Osteoblast (primary cell): ENCODE measurements at regions not wholly inside any gene's neighbourhood (a gene's known extent, or its start where the extent isn't known, plus 50 kb on each side); places are given as distances from the start of the nearest gene placed in this dataset.

Source experiments
- DNase-seq: peaks from one replicate; pipeline ENCODE4 v3.0.0; 2011; ENCODE audit warnings: low spot score, mixed read lengths; ENCODE audit not compliant: insufficient read length; ENCODE audit errors: missing footprints
- H2AFZ ChIP-seq: 2 replicates; pipeline ENCODE4 v1.6.0; 2011; ENCODE audit warnings: mild to moderate bottlenecking, low read length
- H3K27ac ChIP-seq: 2 replicates; pipeline ENCODE4 v1.5.1; 2011; ENCODE audit warnings: mild to moderate bottlenecking, low read depth, low read length, moderate library complexity
- H3K27me3 ChIP-seq: 2 replicates; pipeline ENCODE4 v1.6.0; 2012; ENCODE audit warnings: mild to moderate bottlenecking, control low read depth, inconsistent platforms, low read length, moderate library complexity; ENCODE audit not compliant: insufficient read depth
- H3K36me3 ChIP-seq: 2 replicates; pipeline ENCODE4 v1.5.1; 2011; ENCODE audit warnings: mild to moderate bottlenecking, low read length, control low read depth, moderate library complexity; ENCODE audit not compliant: insufficient read depth
- H3K4me1 ChIP-seq: 2 replicates; pipeline ENCODE4 v1.5.1; 2011; ENCODE audit warnings: mild to moderate bottlenecking, low read length, control low read depth, moderate library complexity; ENCODE audit not compliant: insufficient read depth
- H3K4me2 ChIP-seq: 2 replicates; pipeline ENCODE4 v1.6.0; 2011; ENCODE audit warnings: mild to moderate bottlenecking, low read length; ENCODE audit not compliant: insufficient read depth
- H3K4me3 ChIP-seq: fragments of 200-600 bp; sonication (generic); 3 replicates; pipeline ENCODE4 v1.5.1; 2012; ENCODE audit warnings: mild to moderate bottlenecking, low read length, inconsistent platforms; ENCODE audit not compliant: insufficient read depth
- H3K79me2 ChIP-seq: 2 replicates; pipeline ENCODE4 v1.6.0; 2012; ENCODE audit warnings: mild to moderate bottlenecking, low read length, control low read depth, inconsistent platforms; ENCODE audit not compliant: insufficient read depth
- H3K9me3 ChIP-seq: 2 replicates; pipeline ENCODE4 v1.5.1; 2011; ENCODE audit warnings: low read depth, low read length, control low read depth
- H4K20me1 ChIP-seq: 2 replicates; pipeline ENCODE4 v1.6.0; 2012; ENCODE audit warnings: mild to moderate bottlenecking, low read length, control low read depth; ENCODE audit not compliant: insufficient read depth
- TF ChIP-seq, protein P1 (sequence below): IDR thresholded peaks from 2 replicates; pipeline ENCODE4 v1.5.1; 2011; ENCODE audit warnings: mild to moderate bottlenecking, low read depth, low read length, moderate library complexity; ENCODE audit errors: extremely low read depth

DNA sequence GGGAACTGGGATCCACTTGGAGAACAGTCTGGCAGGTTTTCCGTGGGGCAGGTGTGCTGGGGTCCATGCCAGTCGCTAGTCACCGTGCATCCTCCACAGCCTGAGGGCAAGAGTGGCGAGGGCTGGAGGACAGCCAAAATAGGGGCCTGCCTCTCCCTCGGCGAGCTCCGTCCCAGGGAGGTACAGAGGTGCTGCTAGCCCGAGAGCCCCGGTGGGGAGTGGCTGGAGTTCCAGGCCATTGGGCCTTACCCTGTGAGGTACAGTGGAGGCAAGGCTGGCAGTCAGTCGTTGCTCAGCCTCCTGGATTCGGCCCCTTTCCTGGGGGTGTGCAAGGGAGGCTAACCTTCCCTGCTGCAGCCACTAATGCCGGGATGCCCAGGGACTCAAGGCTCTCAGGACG is 406.6 kb downstream of the CMPK2 start:
- H3K27me3 ChIP-seq = no peaks in the 10 kb centered on the region
- no peaks in the 10 kb centered on the region for H3K36me3 ChIP-seq
- no peaks in the 10 kb centered on the region for H3K79me2 ChIP-seq
- DNase-seq = no peak
- H3K4me3 ChIP-seq = no peak overlapping the region
- H2AFZ ChIP-seq = no peak overlapping the region
- H3K4me1 ChIP-seq = no peaks in the 10 kb centered on the region
- no peak overlapping the region for H3K4me2 ChIP-seq
- peaks cover 5% of the 10 kb centered on the region for H3K9me3 ChIP-seq
- no peaks in the 10 kb centered on the region for H4K20me1 ChIP-seq
- no peak overlapping the region for H3K27ac ChIP-seq
- TF ChIP-seq, protein P1, sequence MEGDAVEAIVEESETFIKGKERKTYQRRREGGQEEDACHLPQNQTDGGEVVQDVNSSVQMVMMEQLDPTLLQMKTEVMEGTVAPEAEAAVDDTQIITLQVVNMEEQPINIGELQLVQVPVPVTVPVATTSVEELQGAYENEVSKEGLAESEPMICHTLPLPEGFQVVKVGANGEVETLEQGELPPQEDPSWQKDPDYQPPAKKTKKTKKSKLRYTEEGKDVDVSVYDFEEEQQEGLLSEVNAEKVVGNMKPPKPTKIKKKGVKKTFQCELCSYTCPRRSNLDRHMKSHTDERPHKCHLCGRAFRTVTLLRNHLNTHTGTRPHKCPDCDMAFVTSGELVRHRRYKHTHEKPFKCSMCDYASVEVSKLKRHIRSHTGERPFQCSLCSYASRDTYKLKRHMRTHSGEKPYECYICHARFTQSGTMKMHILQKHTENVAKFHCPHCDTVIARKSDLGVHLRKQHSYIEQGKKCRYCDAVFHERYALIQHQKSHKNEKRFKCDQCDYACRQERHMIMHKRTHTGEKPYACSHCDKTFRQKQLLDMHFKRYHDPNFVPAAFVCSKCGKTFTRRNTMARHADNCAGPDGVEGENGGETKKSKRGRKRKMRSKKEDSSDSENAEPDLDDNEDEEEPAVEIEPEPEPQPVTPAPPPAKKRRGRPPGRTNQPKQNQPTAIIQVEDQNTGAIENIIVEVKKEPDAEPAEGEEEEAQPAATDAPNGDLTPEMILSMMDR = no peak

DNA sequence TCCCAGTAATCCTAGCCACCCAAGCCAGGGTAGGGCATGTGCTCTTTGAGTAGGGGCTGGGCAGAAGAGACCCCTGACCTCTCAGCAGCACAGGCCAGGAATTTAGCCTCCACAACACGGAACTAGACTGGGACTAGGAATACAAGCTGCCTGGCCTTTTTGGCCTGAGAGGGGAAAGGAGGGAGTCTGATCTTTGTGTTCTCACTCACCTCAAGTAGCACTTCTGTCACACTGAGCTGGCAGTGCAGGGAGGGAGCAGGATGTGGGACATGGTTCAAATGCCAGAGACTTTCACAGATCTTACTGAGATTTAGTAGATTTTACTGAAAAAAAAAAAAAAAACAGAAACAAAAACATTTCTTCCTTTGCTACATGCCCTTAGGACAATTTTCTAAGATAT is 395.2 kb downstream of the CMPK2 start:
- Histone ChIP-seq H3K4me1 (no peaks in the 10 kb centered on the region), H3K27ac (no peak overlapping the region), H3K9me3 (no peaks in the 10 kb centered on the region), H3K79me2 (no peaks in the 10 kb centered on the region), H2AFZ (no peak overlapping the region), H3K36me3 (no peaks in the 10 kb centered on the region), H3K4me3 (no peak overlapping the region), H3K4me2 (no peak overlapping the region), H4K20me1 (no peaks in the 10 kb centered on the region), H3K27me3 (no peaks in the 10 kb centered on the region)
- TF ChIP-seq, protein P1 = no peak
- DNase-seq = no peak

DNA sequence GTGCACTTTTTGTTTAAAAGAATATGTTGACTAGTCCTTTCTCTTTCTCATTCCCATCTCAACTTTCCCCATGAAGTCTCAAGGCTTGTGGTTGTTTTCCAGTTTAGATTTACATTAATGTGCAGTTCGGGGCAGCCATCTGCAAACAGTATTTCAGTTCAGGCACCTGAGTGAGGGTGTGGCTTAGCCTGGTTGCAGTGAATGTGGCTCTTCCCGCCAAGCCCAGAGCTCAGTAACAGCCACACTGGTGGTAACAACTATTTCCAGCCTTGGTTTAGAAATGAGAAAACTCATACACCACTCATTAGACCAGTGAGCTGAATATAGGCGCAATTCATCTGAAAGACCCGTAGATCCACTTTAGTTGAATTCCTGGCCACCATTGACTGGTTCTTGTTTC is 394.3 kb downstream of the CMPK2 start:
- no peak for DNase-seq
- no peaks in the 10 kb centered on the region for H3K4me1 ChIP-seq
- no peak overlapping the region for H2AFZ ChIP-seq
- no peaks in the 10 kb centered on the region for H3K27me3 ChIP-seq
- H3K27ac ChIP-seq = no peak overlapping the region
- TF ChIP-seq, protein P1 = no peak
- H3K4me2 ChIP-seq = no peak overlapping the region
- H3K4me3 ChIP-seq = no peak overlapping the region
- H3K36me3 ChIP-seq = no peaks in the 10 kb centered on the region
- H3K9me3 ChIP-seq = no peaks in the 10 kb centered on the region
- no peaks in the 10 kb centered on the region for H3K79me2 ChIP-seq
- H4K20me1 ChIP-seq = no peaks in the 10 kb centered on the region

DNA sequence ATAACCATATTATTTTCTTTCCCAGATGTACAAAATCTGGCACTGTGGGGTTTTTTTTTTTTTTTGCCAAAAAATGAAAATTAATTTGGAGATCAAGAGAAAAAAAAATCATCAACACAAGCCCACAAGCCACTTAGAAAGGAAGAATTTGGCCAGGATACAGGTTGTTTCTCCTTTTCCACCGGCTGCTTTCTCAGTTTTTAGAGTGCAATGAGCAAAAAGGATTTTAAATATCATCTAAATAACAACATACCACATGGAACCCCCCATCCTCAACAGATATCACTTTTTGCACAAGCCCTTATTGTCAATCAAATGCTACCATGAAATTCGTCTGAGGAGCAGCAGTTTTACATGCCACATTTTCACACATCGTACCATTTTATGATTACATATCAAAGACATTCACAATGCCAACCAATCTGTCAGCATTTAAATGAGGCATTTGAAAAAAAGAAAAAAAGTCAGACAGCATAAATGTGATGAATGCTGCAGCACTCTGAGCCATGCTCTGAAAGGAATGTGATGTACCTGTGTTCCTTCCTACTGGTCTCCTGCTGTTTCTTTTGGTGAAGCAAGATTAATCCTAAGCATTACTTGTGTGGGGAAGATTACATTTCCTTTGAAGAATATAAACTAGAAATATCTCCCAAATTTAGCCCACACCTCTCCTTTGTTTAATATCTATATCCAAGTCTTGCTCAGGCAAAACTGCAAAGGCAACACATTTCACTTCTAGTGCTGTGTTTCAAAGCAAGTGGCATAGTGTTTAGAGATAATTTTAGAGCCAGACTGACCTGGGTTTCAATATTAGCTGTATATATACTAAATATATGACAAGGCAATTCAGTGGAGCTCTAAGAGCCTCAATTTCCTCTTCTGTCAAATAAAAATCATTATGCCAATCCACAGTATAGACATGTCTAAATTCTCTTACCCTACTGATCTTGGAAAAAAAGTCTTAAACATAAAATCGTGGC is 391.3 kb downstream of the CMPK2 start:
- TF ChIP-seq, protein P1 = no peak
- H4K20me1 ChIP-seq = no peaks in the 10 kb centered on the region
- H3K36me3 ChIP-seq = no peaks in the 10 kb centered on the region
- no peaks in the 10 kb centered on the region for H3K9me3 ChIP-seq
- DNase-seq = no peak
- no peaks in the 10 kb centered on the region for H3K27me3 ChIP-seq
- H3K4me2 ChIP-seq = no peak overlapping the region
- no peaks in the 10 kb centered on the region for H3K4me1 ChIP-seq
- H2AFZ ChIP-seq = no peak overlapping the region
- no peak overlapping the region for H3K4me3 ChIP-seq
- no peaks in the 10 kb centered on the region for H3K79me2 ChIP-seq
- H3K27ac ChIP-seq = no peak overlapping the region
